ENCODE measurements at regions not wholly inside any gene's neighbourhood (a gene's known extent, or its start where the extent isn't known, plus 50 kb on each side); places are given as distances from the start of the nearest gene placed in this dataset.

- Histone ChIP-seq H3K27me3 (no peaks in the 10 kb centered on the region), H3K9me3 (no peaks in the 10 kb centered on the region), H3K4me1 (no peaks in the 10 kb centered on the region), H3K36me3 (no peaks in the 10 kb centered on the region), H3K27ac (no peak overlapping the region), H3K4me3 (no peak overlapping the region)
- TF ChIP-seq CTCF (IDR thresholded peaks at IDR 0.05) = no peak
- TF ChIP-seq POLR2A (IDR thresholded peaks at IDR 0.05) = no peak
- DNase-seq = no peak
These were observed 82.2 kb upstream of the DOCK10 start for GRCh38 chr2:225124311-225125017.

DNA sequence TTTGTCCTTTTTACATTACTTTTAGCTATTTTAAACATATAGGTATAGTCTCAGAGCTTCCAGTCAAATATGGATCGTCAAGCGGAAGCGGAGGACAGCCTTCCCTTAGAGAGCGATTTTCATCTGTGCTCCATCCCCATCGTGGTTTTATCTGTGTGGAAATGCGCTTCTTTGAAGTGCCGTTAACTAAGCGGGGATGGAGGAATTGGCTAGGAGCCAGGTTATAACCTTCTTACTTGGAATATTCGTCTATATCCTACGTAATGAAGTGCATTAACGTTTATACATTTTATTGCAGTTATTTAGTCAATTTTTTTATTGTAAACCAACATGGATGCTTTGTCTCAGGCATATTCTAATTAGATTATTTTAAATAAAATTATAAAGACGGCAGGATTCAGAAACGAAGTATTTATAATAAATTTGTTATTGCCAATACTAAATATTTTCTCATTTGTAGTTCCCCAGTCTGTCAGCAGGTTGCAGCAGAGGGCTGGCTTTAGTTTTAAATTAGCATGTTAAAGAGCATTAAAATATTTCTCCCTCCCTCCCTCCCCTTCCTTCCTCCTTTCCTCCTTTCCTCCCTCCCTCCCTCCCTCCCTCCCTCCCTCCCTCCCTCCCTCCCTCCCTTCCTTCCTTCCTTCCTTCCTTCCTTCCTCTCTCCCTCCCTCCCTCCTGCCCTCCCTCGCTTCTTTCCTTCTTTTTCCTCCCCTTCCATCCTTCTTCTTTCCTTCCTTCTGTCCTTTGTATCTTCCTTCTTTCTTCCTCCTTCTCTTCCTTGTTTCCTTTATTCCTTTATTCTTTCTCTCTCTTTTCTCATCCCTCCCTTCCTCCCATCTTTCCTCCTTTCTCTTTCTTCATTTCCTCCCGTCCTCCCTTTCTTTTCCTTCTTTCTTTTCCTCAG lies 80.6 kb upstream of the DOCK10 start:
- peak in 1 of 3 donors; percentile 51 for DNase-seq
- no peak overlapping the region for H3K4me3 ChIP-seq
- no peak overlapping the region for H3K27ac ChIP-seq
- TF ChIP-seq POLR2A (IDR thresholded peaks at IDR 0.05) = no peak
- peak in 4 of 6 experiments; percentile 41 to 56 (median 49) for TF ChIP-seq CTCF (IDR thresholded peaks at IDR 0.05)
- no peaks in the 10 kb centered on the region for H3K9me3 ChIP-seq
- H3K4me1 ChIP-seq = no peaks in the 10 kb centered on the region
- H3K27me3 ChIP-seq = no peaks in the 10 kb centered on the region
- H3K36me3 ChIP-seq = no peaks in the 10 kb centered on the region

- H3K36me3 ChIP-seq = no peaks in the 10 kb centered on the region
- H3K27me3 ChIP-seq = no peaks in the 10 kb centered on the region
- DNase-seq = no peak
- no peak overlapping the region for H3K4me3 ChIP-seq
- H3K4me1 ChIP-seq = no peaks in the 10 kb centered on the region
- H3K9me3 ChIP-seq = no peaks in the 10 kb centered on the region
- H3K27ac ChIP-seq = no peak overlapping the region
- TF ChIP-seq POLR2A (IDR thresholded peaks at IDR 0.05) = no peak
- TF ChIP-seq CTCF (IDR thresholded peaks at IDR 0.05) = no peak
These were observed 79.7 kb upstream of the DOCK10 start for GRCh38 chr2:225122007-225122406.

DNA sequence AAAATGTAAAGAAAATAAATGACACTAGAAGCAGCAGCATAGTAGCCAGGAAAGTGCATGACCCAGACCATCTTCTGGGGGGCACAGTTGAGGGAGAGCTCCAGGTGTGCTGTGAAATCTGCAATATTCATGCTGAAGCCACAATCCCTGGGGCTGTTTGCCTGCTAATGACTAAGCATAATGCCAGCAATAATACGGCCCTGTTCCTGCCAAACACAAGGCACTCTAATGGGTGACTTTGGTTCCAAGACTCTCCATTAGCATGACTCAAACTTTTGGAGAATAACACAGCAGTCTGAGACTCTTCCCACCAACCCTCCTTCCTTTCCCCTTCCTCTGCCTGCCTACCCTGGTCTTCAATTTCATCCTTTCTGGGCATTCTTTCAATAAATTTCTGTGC lies 77.9 kb upstream of the DOCK10 start:
- TF ChIP-seq CTCF (IDR thresholded peaks at IDR 0.05) (no peak), POLR2A (IDR thresholded peaks at IDR 0.05) (no peak)
- Histone ChIP-seq H3K36me3 (no peaks in the 10 kb centered on the region), H3K27me3 (no peaks in the 10 kb centered on the region)

GRCh38 chr2:225117051-225117716 lies 74.9 kb upstream of the DOCK10 start:
- Histone ChIP-seq H3K36me3 (no peaks in the 10 kb centered on the region), H3K27ac (no peak overlapping the region), H3K27me3 (no peaks in the 10 kb centered on the region), H3K9me3 (no peaks in the 10 kb centered on the region), H3K4me1 (no peaks in the 10 kb centered on the region), H3K4me3 (no peak overlapping the region)
- DNase-seq = no peak
- TF ChIP-seq CTCF (IDR thresholded peaks at IDR 0.05) (no peak), POLR2A (IDR thresholded peaks at IDR 0.05) (no peak)

More for the DNA sequence above, 77.9 kb upstream of the DOCK10 start:
- Histone ChIP-seq H3K4me3 (no peak overlapping the region), H3K4me1 (no peaks in the 10 kb centered on the region), H3K27ac (no peak overlapping the region), H3K9me3 (no peaks in the 10 kb centered on the region)
- DNase-seq = no peak
